PC-3 (cell line): ENCODE measurements at regions not wholly inside any gene's neighbourhood (a gene's known extent, or its start where the extent isn't known, plus 50 kb on each side); places are given as distances from the start of the nearest gene placed in this dataset.

Experiments
- CTCF ChIP-seq: fragments of 300-600 bp; sonication (generic); conservative IDR thresholded peaks from 2 replicates; pipeline ENCODE4 v1.5.1; 2017; ENCODE audit warnings: antibody characterized with exemption, low read depth, mild to moderate bottlenecking, low read length
- EZH2 ChIP-seq: fragments of 300-600 bp; sonication (generic); IDR thresholded peaks from one replicate; pipeline ENCODE4 v1.6.1; 2017; ENCODE audit warnings: antibody characterized with exemption, mild to moderate bottlenecking, low read length; ENCODE audit not compliant: unreplicated experiment

GRCh38 chr6:164208371-164208770 lies 793.9 kb downstream of the QKI start:
- TF ChIP-seq CTCF: no peak
- no peak for TF ChIP-seq EZH2
